ENCODE measurements at regions not wholly inside any gene's neighbourhood (a gene's known extent, or its start where the extent isn't known, plus 50 kb on each side); places are given as distances from the start of the nearest gene placed in this dataset.
A peak's percentile ranks its signal among the peaks of the same experiment; 100 is the strongest.

DNA sequence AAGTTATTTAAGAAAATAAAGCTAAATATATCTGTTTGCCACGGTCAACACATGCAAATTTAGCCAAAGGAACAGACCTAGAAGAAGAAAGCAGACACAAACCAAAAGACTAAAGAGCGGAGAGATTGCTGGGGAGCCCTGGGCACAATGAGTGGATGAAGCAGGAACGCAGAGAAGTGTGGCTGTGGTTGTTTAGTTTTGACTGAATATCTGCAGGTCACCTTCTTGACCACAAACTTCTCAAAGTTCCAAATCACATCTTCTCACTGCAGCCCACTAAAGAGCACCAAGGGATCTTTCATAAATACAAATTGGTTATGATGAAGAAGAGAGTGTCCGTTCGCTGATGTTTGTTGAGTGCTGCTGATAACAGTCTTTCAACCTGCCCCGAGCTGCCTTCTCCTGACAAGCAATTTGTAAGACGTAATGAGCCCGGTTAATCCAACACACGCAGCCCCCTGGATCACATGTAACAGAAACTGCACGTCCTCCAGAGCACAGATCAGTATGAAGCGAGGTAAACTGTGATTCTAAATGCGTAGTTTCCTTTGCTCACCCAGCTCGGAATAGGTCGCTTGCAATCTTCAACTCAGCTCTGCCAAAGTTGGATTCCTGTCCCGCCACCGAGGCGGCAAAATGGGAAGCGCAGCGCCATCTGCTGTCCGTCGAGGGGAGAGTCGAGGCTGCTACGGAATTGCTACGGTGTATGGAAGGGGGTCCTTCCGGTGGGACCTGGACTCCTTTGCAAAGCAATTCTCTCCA lies 120.8 kb downstream of the GXYLT1 start:
- Histone ChIP-seq H2AFZ (replicated peaks; ENCODE audit: low read length, poor library complexity) (peak overlapping the region; percentile 91), H3K9ac (ENCODE audit: low read depth, low read length) (no peak overlapping the region; the same call in 1 of the 2 replicates), H3K23ac (ENCODE audit: low read depth, low read length) (no peak overlapping the region), H3K4me1 (ENCODE audit: control insufficient read depth, insufficient read depth, low read length) (no peaks in the 10 kb centered on the region), H2AK9ac (replicated peaks; ENCODE audit: low read depth, low read length, poor library complexity) (peak overlapping the region; percentile 51), H3K27ac (ENCODE audit: insufficient read depth, low read length) (no peak overlapping the region), H3K56ac (ENCODE audit: extremely low read depth, insufficient read depth, low read length) (no peak overlapping the region), H3K79me1 (ENCODE audit: low read depth in 1 of 2, low read length in 2 of 2) (no peaks in the 10 kb centered on the region), H3K36me3 (ENCODE audit: control insufficient read depth, insufficient read depth, low read length) (no peaks in the 10 kb centered on the region), H2BK20ac (ENCODE audit: low read depth, low read length) (no peak overlapping the region), H3K4me2 (ENCODE audit: low read depth, low read length) (peak overlapping the region; percentile 99), H3K14ac (replicated peaks; ENCODE audit: low read depth, low read length) (no peak overlapping the region), H3K4me3 (ENCODE audit: insufficient read depth, low read depth, low read length) (peak overlapping the region; percentile 49), H3K4ac (ENCODE audit: low read depth, low read length) (no peak overlapping the region), H2BK5ac (ENCODE audit: low read depth, low read length, poor library complexity, severe bottlenecking) (no peak overlapping the region), H3K9me3 (ENCODE audit: control insufficient read depth, insufficient read depth, low read length) (no peaks in the 10 kb centered on the region), H4K20me1 (ENCODE audit: insufficient read depth, low read length) (no peaks in the 10 kb centered on the region), H2BK120ac (ENCODE audit: low read depth, low read length) (no peak overlapping the region), H2BK15ac (ENCODE audit: low read depth, low read length) (no peak overlapping the region), H3K18ac (ENCODE audit: low read depth, low read length) (no peak overlapping the region), H2AK5ac (ENCODE audit: low read depth, low read length) (no peak overlapping the region), H4K91ac (ENCODE audit: insufficient read depth, low read depth, low read length) (no peak overlapping the region), H4K8ac (ENCODE audit: low read depth in 2 of 2, low read length in 2 of 2) (no peak overlapping the region), H4K5ac (ENCODE audit: low read depth, low read length) (no peak overlapping the region), H3K27me3 (ENCODE audit: control insufficient read depth, insufficient read depth, low read length) (peaks cover 2% of the 10 kb centered on the region; the same call in 1 of the 2 replicates), H3K9me1 (ENCODE audit: insufficient read depth, low read length) (no peaks in the 10 kb centered on the region)
- no TSS peak for BruUV-seq (replicated peaks)
- no CpG with 5 or more reads among the region's 25 CpGs for WGBS, 2 experiments (ENCODE audit: extremely low coverage in 2 of 2, insufficient read length in 1 of 2)
- dilution Hi-C loops (cut with HindIII; ENCODE audit: low sequenced_read_pairs, unreplicated experiment), result no loop called here
- peak; percentile 64 for DNase-seq
- ATAC-seq (ENCODE audit: low read depth), result peak; percentile 99
- in situ Hi-C loops (cut with MboI; ENCODE audit: low sequenced_read_pairs), result loop anchor here (10.0 kb wide), 2 partner anchors 739 to 1079 kb away; no protein-coding TSS in a partner anchor
- TF ChIP-seq MAFK (IDR thresholded peaks at IDR 0.05; ENCODE audit: low read depth, low read length) (no peak), SMC3 (IDR thresholded peaks at IDR 0.05; ENCODE audit: low read depth, low read length) (peak; percentile 82), RAD21 (IDR thresholded peaks at IDR 0.05; ENCODE audit: low read length) (peak; percentile 76)
- TF ChIP-seq, protein P1, sequence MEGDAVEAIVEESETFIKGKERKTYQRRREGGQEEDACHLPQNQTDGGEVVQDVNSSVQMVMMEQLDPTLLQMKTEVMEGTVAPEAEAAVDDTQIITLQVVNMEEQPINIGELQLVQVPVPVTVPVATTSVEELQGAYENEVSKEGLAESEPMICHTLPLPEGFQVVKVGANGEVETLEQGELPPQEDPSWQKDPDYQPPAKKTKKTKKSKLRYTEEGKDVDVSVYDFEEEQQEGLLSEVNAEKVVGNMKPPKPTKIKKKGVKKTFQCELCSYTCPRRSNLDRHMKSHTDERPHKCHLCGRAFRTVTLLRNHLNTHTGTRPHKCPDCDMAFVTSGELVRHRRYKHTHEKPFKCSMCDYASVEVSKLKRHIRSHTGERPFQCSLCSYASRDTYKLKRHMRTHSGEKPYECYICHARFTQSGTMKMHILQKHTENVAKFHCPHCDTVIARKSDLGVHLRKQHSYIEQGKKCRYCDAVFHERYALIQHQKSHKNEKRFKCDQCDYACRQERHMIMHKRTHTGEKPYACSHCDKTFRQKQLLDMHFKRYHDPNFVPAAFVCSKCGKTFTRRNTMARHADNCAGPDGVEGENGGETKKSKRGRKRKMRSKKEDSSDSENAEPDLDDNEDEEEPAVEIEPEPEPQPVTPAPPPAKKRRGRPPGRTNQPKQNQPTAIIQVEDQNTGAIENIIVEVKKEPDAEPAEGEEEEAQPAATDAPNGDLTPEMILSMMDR (conservative IDR thresholded peaks at IDR 0.05; ENCODE audit: low read depth, low read length), result peak; percentile 87
- TF ChIP-seq, protein P2, sequence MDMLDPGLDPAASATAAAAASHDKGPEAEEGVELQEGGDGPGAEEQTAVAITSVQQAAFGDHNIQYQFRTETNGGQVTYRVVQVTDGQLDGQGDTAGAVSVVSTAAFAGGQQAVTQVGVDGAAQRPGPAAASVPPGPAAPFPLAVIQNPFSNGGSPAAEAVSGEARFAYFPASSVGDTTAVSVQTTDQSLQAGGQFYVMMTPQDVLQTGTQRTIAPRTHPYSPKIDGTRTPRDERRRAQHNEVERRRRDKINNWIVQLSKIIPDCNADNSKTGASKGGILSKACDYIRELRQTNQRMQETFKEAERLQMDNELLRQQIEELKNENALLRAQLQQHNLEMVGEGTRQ (IDR thresholded peaks at IDR 0.05; ENCODE audit: low read depth, low read length), result no peak
- ChIA-PET CTCF (interaction anchor here (0.6 to 3.3 kb wide), 14 partner anchors 9 to 1077 kb away, joined by 3 to 20 read pairs (median 5); no protein-coding TSS in a partner anchor), POLR2A (ENCODE audit: unreplicated experiment) (no interaction called here)
- intact Hi-C loops (cut with micrococcal nuclease), result loop anchor here (1.0 to 2.0 kb wide), 3 partner anchors 311 to 1078 kb away; no protein-coding TSS in a partner anchor

Data from IMR-90 (cell line).